HK-2 (cell line): ENCODE measurements at regions not wholly inside any gene's neighbourhood (a gene's known extent, or its start where the extent isn't known, plus 50 kb on each side); places are given as distances from the start of the nearest gene placed in this dataset.
"Not testable (repeated sequence)": the region's sequence is repeated elsewhere in the genome, so short reads cannot be mapped to it uniquely, and the experiment has no call there.

Experiments used
- DNase-seq: peaks from one replicate; pipeline ENCODE4 v3.0.0-alpha.2; 2018; ENCODE audit not compliant: unreplicated experiment

DNA sequence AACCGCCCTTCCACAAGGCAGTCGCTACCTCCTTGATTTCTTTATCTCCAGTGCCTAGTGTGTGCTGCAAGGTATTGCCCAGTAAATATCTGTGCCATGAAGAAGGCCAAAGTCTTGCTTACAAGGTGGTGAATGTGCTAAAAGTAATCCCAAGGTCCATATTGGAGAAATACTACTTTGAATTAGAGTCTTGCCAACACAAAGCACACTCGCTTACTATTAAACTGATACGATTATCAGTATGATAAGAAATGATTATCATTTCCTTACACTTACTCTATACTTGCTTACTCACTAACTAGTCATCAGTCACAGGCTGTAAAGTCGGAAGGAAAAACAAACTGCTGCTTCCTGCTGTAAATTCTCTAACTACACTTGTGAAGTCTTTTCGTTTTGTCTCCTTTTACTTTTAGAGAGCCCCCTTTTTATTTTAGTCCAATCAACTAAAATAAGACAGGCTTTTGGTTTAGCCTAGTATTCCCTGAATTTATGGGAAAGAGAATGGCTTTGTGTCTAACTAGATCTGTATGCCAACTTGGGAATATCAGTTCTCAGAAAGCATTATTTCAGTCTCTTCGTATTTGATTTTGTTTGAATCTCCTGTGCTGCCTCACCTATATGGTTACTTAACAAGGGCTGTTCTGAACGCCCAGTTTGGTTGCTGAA lies 107.1 kb upstream of the TSC22D2 start:
- DNase-seq: no peak

DNA sequence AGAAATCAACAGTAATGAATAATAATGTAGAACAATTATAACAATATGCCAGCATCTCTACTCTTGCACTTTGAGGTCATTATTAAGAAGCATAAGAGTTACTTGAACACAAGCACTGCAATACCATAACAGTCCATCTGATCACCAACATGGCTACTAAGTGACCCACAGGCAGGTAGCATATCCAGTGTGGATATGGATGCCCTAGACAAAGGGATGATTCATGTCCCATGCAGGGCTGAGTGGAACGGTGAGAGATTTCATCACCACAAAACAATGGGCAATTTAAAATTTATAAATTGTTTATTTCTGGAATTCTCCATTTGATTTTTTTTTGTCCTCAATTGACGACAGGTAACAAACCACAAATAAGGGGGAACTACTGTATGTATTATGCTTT lies 107.7 kb upstream of the TSC22D2 start:
- no peak for DNase-seq

DNA sequence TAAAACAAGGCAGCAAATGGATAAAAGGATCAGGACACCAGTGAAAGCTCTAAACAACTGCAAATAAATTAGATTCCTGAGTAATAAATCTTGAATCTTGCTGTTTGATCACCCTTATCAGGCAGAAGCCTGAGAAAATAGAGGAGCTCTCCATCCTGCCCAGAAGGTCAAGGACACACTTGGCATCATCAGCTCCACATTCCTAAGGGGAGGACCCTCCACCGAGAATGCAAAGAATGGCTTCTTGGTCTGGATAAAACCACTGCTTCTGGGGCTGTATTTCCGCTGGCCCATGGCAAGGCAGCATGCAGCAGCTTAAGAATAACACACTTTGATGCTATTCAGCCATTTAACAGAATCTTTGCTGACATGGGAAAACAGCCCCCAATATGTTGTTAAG lies 108.9 kb upstream of the TSC22D2 start:
- peak; percentile 32 for DNase-seq

DNA sequence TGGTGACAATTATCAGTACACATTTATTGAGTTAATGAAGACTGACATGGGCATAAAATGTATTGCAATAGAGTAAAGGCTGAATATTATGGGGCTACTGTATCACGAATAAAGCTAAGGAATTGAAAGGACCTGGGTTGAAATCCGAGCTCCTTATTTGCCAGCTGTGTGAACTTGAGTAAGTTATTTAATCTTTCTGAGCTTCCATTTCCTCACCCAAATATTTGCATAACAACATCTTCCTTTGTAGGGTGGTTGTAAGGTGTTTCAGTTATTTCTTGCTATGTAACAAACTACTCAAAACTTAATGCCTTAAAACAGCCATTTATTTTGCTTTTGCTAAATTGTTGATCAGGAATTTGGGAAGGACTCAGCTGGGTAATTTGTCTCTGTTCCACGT lies 111.1 kb upstream of the TSC22D2 start:
- DNase-seq: no peak

DNA sequence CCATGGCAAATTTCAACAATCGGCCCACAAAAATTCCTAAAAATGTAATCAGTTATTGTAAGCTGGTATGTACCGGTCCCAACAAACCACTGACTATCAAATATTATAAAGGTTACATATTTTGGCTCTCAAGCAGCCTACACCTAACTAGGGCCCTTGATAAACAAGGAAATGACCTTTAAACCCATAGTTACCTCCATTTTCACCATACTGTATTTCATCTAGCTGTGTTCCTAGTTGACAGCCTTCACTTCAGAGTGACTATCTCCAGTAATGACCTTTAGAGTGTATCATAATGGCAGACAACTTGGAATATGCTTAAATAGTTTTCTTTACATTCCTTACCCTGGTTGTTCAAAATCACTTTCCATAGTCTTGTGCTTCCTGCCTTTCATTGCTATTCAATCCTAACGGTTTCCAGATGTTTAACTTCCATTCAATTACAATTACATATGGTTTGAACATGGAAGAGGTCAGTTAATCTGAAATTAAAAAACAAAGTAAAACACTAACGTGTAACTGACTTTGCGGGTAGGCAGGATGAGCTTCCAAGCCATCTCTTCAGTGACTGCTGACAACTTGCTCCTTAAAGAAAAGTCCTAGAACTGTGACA lies 111.9 kb upstream of the TSC22D2 start:
- DNase-seq: no peak

DNA sequence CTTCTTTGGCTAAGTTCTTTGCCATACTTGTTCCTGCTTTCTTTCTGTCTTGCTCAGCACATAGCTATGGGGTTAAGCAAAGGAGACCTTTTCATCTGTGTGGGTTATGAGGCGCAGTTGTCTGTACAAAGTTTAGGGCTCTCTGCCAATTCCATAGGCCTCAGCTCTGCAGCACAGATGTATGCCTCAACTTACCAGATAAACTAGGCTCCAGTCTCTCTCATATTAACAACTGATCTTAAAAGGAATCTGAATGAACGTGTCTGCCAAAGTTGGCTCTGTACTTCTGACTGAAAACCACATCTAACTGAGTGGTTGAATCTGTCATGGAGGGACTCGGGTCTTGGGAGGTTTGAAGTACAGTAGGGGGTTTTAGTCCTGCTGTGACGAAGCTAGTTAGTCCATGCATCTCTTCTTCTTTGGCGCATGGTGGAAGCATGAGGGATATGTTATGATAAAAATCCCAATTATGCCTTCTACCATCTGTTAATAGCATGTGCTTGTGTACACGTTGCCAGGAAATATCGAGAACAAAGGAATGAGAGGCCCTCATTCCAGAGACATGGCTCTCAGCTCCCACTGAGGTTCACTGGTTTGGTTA lies 114.6 kb upstream of the TSC22D2 start:
- DNase-seq: no peak

DNA sequence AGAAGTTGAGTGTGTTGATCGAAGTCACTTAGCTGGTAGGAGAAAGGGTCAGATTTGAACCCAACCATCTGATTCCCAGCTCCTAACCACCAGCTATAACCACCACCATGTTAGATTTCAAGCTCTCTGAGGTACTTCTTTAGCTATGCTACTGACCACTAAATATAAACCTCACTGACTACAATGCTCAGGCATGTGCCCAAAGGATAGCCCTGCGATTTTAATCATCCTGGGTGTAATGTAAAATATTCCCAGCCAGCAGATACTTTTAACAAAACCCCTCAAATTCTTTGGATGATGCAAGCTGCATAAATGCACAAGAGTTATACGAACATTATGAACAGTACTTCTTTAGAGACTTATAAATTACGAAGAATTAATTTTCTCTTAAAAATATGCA lies 115.2 kb upstream of the TSC22D2 start:
- no peak for DNase-seq

DNA sequence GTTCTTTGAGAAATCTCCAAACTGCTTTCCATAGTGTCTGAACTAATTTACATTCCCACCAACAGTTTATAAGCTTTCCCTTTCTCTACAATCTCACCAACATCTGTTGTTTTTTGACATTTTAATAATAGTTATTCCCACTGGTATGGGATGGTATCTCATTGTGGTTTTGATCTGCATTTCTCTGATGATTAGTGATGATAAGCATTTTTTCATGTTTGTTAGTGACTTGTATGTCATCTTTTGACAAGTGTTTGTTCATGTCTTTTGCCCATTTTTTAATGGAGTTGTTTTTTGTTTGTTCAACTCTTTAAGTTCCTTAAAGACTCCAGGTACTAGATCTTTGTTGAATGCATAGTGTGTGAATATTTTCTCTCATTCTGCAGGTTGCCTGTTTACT lies 116.6 kb upstream of the TSC22D2 start:
- no peak for DNase-seq

DNA sequence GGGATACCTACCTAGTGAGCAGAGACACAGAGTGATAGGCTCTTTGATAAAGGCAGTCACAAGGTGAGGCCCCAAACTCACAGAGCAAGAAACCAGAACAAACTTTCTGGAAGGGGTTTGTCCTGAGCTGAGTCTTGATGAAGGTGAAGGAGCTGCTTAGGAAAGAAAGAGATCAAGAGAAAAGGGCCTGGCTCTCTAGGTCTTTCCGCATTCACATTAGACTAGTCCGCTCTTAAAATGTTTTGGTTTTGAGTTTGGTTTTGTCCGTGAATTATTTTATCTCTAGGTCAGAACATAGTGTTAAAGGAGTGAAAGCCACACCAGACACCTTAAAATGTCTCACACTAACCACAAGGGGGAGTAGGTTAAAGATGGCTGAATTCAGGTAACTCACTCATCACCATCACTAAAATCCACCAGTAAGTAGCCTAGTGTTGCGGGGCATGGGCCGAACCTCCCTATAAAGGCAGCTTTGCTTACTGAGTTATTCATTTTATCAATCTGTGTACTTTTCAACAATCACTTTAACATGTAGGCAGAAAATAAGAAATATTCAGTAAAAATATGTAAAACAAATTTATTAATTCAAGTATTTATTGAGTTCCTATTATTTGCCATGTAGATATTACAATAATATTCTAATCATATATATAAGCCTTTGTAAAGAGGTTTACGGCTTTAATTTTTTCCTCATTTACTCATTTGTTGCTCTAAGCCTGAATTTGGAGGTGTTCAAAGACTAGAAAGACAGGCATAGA lies 121.5 kb upstream of the TSC22D2 start:
- no peak for DNase-seq

DNA sequence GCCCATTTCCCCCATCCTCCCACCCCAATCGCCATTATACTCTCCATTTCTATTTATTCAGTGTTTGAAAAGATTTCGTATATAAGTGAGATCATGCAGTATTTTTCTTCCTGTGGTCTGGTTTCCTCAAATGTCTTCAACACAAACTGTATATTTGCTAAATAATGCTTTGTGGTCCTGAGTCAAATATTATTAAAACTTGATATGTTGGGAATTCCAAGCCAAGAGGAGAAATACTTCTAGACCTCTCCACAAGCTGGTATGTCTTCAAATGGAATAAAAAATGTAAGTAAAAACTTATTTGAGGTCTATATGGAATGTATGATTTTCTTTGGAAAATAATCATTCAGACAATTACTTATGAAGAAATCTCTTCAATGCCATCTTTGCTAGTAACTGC lies 122.5 kb upstream of the TSC22D2 start:
- DNase-seq: no peak

DNA sequence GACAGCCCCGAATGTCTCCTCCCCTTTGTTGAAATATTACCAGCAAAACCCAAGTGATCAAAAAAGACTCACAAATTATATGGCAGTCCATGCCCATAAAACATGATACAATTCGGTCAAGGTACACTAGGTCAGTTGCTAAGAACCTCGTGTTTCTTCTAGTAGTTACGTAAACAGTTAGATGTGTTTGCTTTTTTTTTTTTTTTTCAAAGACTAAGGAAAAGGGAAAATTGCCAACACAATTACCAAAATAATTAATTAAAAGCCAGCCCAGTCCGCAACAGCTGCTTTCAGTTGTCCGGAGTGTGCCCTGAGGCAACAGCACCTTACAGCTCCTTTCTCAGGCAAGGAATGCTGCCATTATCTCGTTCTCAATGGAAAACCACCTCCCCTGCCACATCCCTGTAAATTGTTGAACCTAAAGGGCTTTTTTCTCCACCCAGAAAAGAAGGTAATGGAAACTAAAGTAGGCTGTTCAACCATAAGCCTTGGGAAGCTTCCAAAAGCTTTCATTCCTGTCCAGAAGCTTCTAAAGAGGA lies 129.2 kb upstream of the TSC22D2 start:
- DNase-seq: no peak

DNA sequence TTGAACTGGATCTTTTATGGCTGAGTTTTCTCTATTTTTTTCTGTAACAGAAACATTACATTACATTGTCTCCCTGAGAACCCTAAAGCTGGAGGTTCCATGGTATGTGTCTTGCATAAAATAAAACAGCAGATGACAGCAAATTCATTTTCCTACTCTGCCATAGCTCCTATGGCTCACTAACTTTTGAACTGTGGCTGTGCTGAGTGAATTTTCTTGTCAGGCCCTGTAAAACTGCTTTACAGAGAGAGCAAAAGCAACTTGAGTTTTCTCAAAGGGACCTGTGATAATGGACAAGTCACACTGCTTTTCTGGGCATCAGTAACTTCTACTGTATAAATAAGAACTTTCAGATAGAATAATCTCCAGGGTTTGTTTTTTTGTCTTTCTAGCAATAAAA lies 129.9 kb upstream of the TSC22D2 start:
- no peak for DNase-seq

DNA sequence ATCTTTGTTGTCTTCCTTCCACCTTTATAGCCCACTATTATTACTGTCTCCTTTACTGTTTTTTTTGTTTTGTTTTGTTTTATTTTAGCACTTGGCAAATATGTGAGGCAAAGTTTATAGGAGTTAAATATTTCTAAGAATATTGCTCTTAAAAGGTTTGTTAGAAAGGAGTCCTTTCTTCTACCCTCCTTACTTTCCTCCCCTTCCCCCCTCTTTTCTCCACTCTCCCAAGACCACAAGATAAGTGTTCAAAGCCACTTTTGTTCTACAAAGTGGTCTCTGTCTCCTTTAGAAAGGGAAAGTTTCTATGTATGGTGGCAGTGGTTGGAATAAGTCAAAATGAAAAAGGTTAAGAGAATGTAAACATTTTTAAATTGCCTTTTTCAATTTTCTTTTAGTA lies 130.7 kb upstream of the TSC22D2 start:
- DNase-seq: no peak

DNA sequence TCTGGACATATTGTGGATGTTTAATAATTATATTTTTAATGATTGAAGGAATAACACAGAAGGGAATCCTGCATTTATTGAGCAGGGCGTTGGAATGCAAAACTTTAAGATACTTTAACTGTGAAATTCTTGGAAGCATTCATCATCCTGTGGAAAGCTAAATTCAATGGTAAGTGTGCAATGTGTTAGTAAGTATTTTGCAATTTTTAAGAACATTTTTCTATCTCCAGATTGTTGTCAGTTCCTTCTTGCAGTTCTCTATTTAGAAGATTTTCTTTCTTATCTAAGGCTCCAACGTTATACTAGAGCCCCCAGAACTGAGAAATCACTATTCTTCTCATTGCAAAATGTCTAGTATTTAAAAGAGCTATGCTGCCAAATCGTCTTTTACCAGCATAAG lies 132.2 kb upstream of the TSC22D2 start:
- no peak for DNase-seq

DNA sequence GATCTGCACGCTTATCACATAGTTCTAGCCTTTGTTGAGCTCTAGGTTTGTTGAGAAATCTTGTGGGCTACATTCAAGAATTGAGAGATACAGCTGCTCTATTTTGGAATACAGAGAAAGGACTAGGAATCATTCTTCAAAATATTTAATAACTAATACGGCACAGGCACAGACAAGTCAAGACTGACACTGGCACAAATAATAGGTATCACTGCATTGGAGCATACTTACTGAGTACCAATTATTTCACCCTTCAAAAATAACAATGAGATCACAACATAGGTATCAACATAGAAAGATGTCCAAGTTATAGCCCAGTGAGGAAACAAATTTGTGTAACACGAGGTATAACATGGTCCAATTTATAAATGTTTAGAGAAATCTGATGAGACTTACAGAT lies 133.7 kb upstream of the TSC22D2 start:
- no peak for DNase-seq

DNA sequence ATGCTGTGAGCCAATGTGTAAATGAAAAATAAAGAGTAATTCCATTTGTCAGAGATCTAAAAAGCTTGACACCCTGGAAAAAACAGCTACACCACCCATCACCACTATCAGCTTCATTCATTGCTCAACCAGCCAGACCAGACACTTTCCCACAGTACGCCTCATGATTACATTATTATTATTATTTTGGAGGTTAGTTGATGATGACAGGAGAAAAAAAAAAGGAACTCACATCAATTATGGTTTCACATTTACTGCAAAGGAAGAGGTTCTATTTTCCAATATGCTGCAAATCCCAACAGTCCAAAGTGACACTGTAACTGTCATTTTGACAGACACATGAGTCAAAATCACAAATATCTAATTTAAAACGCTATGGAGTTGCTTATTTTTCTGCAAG lies 134.7 kb upstream of the TSC22D2 start:
- no peak for DNase-seq

DNA sequence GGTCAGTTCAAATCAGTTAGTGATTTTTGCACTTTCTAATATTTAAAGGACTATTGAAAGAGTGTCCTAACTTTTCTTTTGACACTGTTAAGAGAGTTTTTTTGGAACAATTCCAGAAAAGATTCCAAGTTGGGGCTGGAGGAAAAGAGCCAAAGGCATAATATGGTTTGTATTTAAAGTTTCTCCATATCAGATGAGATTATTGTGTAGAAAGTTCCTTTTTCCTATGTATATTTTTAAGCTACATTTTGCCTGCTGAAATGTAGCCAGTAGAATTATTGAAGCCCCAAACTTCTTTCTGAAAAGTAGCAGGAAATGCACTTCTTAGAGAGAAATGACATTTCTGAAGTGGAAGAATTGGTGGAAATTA lies 136.5 kb upstream of the TSC22D2 start:
- DNase-seq: no peak

DNA sequence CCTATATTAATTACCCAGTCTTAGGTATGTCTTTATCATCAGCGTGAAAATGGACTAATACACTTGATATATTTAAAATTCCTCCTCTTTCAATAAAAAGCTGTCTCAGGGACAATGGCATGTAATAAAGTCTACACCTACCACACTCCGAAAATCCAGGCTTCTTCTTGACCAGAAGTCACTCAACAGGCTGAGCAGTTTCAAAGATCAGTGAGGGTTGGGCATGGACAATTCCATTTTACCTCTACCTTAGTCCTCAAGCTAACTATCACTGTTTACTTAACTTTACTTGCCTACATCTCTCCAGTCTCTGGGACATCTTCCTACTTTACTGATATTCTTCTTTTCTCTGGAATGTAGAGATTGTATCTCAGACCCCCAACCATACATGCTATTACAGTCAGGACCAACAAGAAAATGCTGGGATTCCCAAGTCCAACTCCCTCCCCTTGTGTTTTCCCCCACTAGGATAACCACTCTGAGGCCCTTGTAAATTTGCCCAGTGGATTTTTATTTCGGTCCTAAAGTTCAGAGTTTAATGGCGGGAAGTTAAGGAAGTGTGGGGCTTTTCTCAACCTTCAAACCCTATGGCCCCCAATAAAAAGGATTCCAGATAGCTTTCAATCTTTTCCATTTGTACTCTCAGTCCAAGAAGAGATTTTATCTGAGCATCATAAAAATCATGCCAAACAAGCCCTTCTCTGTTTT lies 137.1 kb upstream of the TSC22D2 start:
- no peak for DNase-seq

DNA sequence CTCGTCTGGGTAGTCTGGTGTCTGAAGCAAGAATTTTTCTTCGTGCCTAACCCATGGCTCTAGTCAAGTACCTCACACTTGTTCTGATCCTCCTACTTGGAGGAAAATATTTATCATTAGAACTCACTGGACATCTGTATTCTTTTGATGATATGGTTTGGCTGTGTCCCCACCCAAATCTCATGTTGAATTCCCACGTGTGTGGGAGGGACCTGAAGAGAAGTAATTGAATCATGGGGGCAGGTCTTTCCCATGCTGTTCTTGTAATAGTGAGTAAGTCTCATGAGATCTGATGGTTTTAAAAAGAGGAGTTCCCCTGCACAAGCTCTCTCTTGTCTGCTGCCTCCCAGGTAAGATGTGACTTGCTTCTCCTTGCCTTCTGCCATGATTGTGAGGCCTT lies 137.7 kb upstream of the TSC22D2 start:
- DNase-seq: not testable (repeated sequence)

DNA sequence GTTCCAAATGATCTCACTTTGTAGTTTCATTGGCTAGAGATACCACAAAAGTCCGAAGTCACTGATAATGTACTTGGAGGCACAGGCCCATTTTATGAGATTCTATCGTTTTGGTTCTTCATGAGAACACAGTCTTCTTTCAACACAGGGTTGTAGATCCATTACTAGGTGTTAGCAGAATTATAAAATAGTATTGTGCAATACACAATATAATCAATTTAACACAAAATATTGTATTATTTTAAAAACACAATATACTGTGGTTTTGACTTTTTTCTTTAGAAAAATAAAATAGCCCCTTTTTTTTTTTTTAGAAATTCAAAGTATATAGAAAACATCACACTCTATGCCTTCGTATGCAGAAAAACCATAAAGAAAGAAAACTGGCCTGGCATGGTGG lies 138.6 kb upstream of the TSC22D2 start:
- DNase-seq: no peak

DNA sequence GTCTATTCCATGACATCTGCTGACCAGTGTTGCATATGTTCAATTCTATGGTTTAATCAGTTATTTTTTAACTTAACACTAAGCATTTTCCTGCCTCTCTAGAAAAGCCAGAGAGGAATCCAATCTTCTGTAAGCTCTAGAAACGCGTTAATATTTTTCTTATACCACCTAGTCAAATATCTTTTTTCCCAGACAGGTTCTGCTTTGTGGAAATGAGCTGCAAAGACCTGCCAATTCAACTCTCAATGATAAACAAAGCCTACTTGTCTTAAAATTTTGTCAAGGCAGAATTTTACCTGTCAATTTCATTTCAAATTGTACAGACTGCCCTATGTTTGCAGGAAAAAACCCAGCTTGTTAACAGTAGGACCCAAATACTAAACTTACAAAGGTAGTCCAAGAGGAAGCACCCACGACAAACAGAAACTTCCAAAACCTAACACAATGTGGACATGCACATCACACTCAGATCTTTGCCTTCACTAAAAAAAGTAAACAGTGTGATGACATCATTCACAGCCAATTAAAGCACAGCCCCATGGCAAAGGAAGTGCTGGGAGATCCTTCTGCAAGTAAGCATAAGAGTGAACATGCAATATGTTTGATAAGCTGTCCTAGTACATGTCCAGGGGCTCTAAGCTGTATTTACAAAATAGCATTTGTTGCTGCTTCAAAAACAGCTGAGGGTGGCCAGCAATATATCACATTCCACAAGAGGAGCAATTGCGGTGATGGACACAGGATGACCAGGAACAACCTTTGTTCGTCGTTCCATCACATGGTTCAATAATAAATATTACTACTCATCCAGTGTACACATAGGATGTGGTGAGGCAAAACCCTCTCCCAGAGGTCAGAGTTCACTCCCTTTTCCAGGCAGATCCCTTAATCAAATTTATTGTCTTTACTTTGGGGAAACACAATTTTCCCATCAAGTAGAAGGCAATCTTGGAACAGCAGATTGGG lies 139.4 kb upstream of the TSC22D2 start:
- DNase-seq: no peak
